IMR-90 (cell line): ENCODE measurements at regions not wholly inside any gene's neighbourhood (a gene's known extent, or its start where the extent isn't known, plus 50 kb on each side); places are given as distances from the start of the nearest gene placed in this dataset.

Source experiments
- ATAC-seq: fragments of 200-7000 bp; cut with Tn5 transposase; 2 replicates; pipeline ENCODE4 v1.9.1; 2020; ENCODE audit warnings: low read depth, mild to moderate bottlenecking, moderate library complexity
- BruUV-seq: library from RNA; stranded (reverse); fragments of 400-500 nt; replicated peaks from 2 replicates; lab custom pipeline; 2021; lab: Mats Ljungman, UMichigan
- CTCF ChIA-PET: fragments of 300-600 bp; formaldehyde crosslinking; extraction: SDS; loops from one replicate; lab custom pipeline; 2021; ENCODE audit warnings: antibody characterized with exemption; lab: Yijun Ruan, JAX
- POLR2A ChIA-PET: fragments of 300-600 bp; sonication (Branson Sonifier 250); formaldehyde crosslinking; loops from one replicate; lab custom pipeline; 2022; ENCODE audit warnings: antibody characterized with exemption; ENCODE audit not compliant: unreplicated experiment; lab: Charles Lee
- DNase-seq: peaks from one replicate; pipeline ENCODE4 v3.0.0; 2013
- H2AFZ ChIP-seq: replicated peaks from 2 replicates; pipeline ENCODE3; 2013; ENCODE audit warnings: low read length, mild to moderate bottlenecking; ENCODE audit not compliant: poor library complexity
- H2AK5ac ChIP-seq: 2 replicates; pipeline ENCODE4 v1.6.1; 2013; ENCODE audit warnings: low read depth, low read length, inconsistent platforms
- H2AK9ac ChIP-seq: replicated peaks from 2 replicates; pipeline ENCODE3; 2013; ENCODE audit warnings: mild to moderate bottlenecking, low read depth, low read length, moderate library complexity; ENCODE audit not compliant: poor library complexity
- H2BK120ac ChIP-seq: 2 replicates; pipeline ENCODE4 v1.6.1; 2013; ENCODE audit warnings: low read depth, low read length, inconsistent platforms
- H2BK15ac ChIP-seq: 3 replicates; pipeline ENCODE4 v1.6.1; 2013; ENCODE audit warnings: low read depth, low read length, inconsistent platforms
- H2BK20ac ChIP-seq: 2 replicates; pipeline ENCODE4 v1.6.1; 2013; ENCODE audit warnings: low read depth, mild to moderate bottlenecking, inconsistent platforms, low read length, moderate library complexity
- H2BK5ac ChIP-seq: 2 replicates; pipeline ENCODE4 v1.6.1; 2013; ENCODE audit warnings: mild to moderate bottlenecking, low read depth, low read length, inconsistent platforms; ENCODE audit not compliant: poor library complexity, severe bottlenecking
- H3K14ac ChIP-seq: replicated peaks from 2 replicates; pipeline ENCODE4 v1.6.1; 2013; ENCODE audit warnings: low read depth, low read length, inconsistent platforms
- H3K18ac ChIP-seq: 2 replicates; pipeline ENCODE4 v1.6.1; 2013; ENCODE audit warnings: low read depth, low read length, control low read depth
- H3K23ac ChIP-seq: 2 replicates; pipeline ENCODE4 v1.6.1; 2013; ENCODE audit warnings: low read depth, low read length, inconsistent platforms
- H3K27ac ChIP-seq: 2 replicates; pipeline ENCODE4 v1.5.1; 2013; ENCODE audit warnings: mild to moderate bottlenecking, control low read depth, low read length; ENCODE audit not compliant: insufficient read depth
- H3K27me3 ChIP-seq: 2 replicates; pipeline ENCODE4 v1.6.1; 2013; ENCODE audit warnings: low read length; ENCODE audit not compliant: control insufficient read depth, insufficient read depth
- H3K36me3 ChIP-seq: 2 replicates; pipeline ENCODE4 v1.6.1; 2013; ENCODE audit warnings: low read length, mixed read lengths; ENCODE audit not compliant: control insufficient read depth, insufficient read depth
- H3K4ac ChIP-seq: 2 replicates; pipeline ENCODE4 v1.6.1; 2013; ENCODE audit warnings: low read depth, low read length, inconsistent platforms
- H3K4me1 ChIP-seq: 2 replicates; pipeline ENCODE4 v1.6.1; 2013; ENCODE audit warnings: low read length, mixed read lengths; ENCODE audit not compliant: control insufficient read depth, insufficient read depth
- H3K4me2 ChIP-seq: 2 replicates; pipeline ENCODE4 v1.6.1; 2013; ENCODE audit warnings: low read depth, mild to moderate bottlenecking, control low read depth, low read length, moderate library complexity
- H3K4me3 ChIP-seq: 2 replicates; pipeline ENCODE4 v1.5.1; 2013; ENCODE audit warnings: low read depth, mild to moderate bottlenecking, control low read depth, low read length, moderate library complexity; ENCODE audit not compliant: insufficient read depth
- H3K56ac ChIP-seq: 2 replicates; pipeline ENCODE4 v1.6.1; 2013; ENCODE audit warnings: low read length, inconsistent platforms; ENCODE audit not compliant: insufficient read depth; ENCODE audit errors: extremely low read depth
- H3K79me1 ChIP-seq, 2 experiments: 2 replicates each; pipeline ENCODE4 v1.6.1; 2013; ENCODE audit warnings: low read length in 2 of 2, inconsistent platforms in 1 of 2, low read depth in 1 of 2
- H3K9ac ChIP-seq: 2 replicates; pipeline ENCODE4 v1.6.1; 2013; ENCODE audit warnings: low read depth, low read length, control low read depth
- H3K9me1 ChIP-seq: 2 replicates; pipeline ENCODE4 v1.6.1; 2013; ENCODE audit warnings: low read length, inconsistent platforms; ENCODE audit not compliant: insufficient read depth
- H3K9me3 ChIP-seq: 2 replicates; pipeline ENCODE4 v1.6.1; 2013; ENCODE audit warnings: low read length; ENCODE audit not compliant: control insufficient read depth, insufficient read depth
- H4K20me1 ChIP-seq: 2 replicates; pipeline ENCODE4 v1.6.1; 2013; ENCODE audit warnings: low read length, inconsistent platforms; ENCODE audit not compliant: insufficient read depth
- H4K5ac ChIP-seq: 2 replicates; pipeline ENCODE4 v1.6.1; 2013; ENCODE audit warnings: mild to moderate bottlenecking, low read depth, low read length, control low read depth
- H4K8ac ChIP-seq, 2 experiments: 2 replicates each; pipeline ENCODE4 v1.6.1; 2013; ENCODE audit warnings: low read depth in 2 of 2, low read length in 2 of 2, control low read depth in 1 of 2, inconsistent platforms in 1 of 2
- H4K91ac ChIP-seq: 2 replicates; pipeline ENCODE4 v1.6.1; 2013; ENCODE audit warnings: low read depth, low read length, inconsistent platforms; ENCODE audit not compliant: insufficient read depth
- BHLHE40 ChIP-seq: fragments of 150-350 bp; IDR thresholded peaks from 2 replicates; pipeline ENCODE4 v1.6.1; 2016; ENCODE audit warnings: mild to moderate bottlenecking, low read depth, low read length
- MAFK ChIP-seq: IDR thresholded peaks from 2 replicates; pipeline ENCODE4 v1.6.1; 2012; ENCODE audit warnings: low read depth, low read length, improper control_type of control experiment
- SMC3 ChIP-seq: fragments of 150-350 bp; IDR thresholded peaks from 2 replicates; pipeline ENCODE4 v1.6.1; 2016; ENCODE audit warnings: low read depth, mild to moderate bottlenecking, antibody characterized with exemption, low read length, moderate library complexity
- WGBS, 2 experiments: methylation state at CpG; one replicate each; pipeline versions ENCODE4 v1.1.5 to v1.1.7; 2013; ENCODE audit warnings: missing lambda C conversion rate in 2 of 2; ENCODE audit not compliant: insufficient read length in 1 of 2; ENCODE audit errors: extremely low coverage in 2 of 2; 5-methylcytosine and 5-hydroxymethylcytosine counted together
- dilution Hi-C: fragments of 300-500 bp; cut with HindIII; formaldehyde crosslinking; loops from one replicate; pipeline ENCODE4 v1.14.3; 2018; ENCODE audit warnings: low sequenced_read_pairs; ENCODE audit not compliant: unreplicated experiment
- in situ Hi-C: fragments of 300-500 bp; cut with MboI; formaldehyde crosslinking; loops from 3 replicates; pipeline ENCODE4 v1.14.3; 2019; ENCODE audit warnings: low sequenced_read_pairs, inconsistent platforms, mixed read lengths
- intact Hi-C: fragments of 100-400 bp; cut with micrococcal nuclease; formaldehyde crosslinking; loops from 2 replicates; pipeline ENCODE4 v1.10.0; 2022
- TF ChIP-seq, protein P1 (sequence below): conservative IDR thresholded peaks from 2 replicates; pipeline ENCODE4 v1.5.1; 2012; ENCODE audit warnings: mild to moderate bottlenecking, low read depth, low read length, improper control_type of control experiment

DNA sequence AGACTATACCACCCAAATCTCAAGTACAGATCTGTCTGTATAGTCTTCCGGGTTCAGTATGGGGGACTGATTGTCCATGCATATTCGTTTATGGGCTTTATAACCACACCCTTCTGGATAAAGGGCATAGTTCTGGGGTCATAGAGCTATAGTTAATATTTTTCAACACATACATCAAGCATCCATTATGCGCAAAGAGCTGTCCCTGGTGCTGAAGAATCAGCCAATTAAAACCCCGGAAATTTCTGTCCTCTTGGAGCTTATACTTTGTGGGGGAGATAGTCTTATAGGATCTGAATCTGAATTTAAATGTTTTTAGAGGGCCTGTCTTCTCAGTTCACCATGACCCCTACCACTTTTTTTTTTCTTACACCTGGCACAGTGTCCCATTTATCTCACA, 256.7 kb downstream of the SUDS3 start:
- H3K9me1 ChIP-seq, result no peaks in the 10 kb centered on the region
- CTCF ChIA-PET, result no interaction called here
- H4K20me1 ChIP-seq, result no peaks in the 10 kb centered on the region
- H2BK120ac ChIP-seq, result no peak overlapping the region
- H3K36me3 ChIP-seq, result no peaks in the 10 kb centered on the region
- H3K4me2 ChIP-seq, result no peak overlapping the region
- no peak for ATAC-seq
- no peak overlapping the region for H4K8ac ChIP-seq
- H4K91ac ChIP-seq, result no peak overlapping the region
- H2BK20ac ChIP-seq, result no peak overlapping the region
- no peak overlapping the region for H2BK5ac ChIP-seq
- DNase-seq, result no peak
- WGBS, 2 experiments, result no CpG with 5 or more reads among the region's 4 CpGs
- no peaks in the 10 kb centered on the region for H3K27me3 ChIP-seq
- dilution Hi-C loops (no loop called here), intact Hi-C loops (no loop called here), in situ Hi-C loops (no loop called here)
- no peak overlapping the region for H2AK5ac ChIP-seq
- POLR2A ChIA-PET, result no interaction called here
- H3K4me3 ChIP-seq, result no peak overlapping the region
- H3K23ac ChIP-seq, result no peak overlapping the region
- no peak overlapping the region for H3K14ac ChIP-seq
- H3K4ac ChIP-seq, result no peak overlapping the region
- H3K4me1 ChIP-seq, result no peaks in the 10 kb centered on the region
- H2BK15ac ChIP-seq, result no peak overlapping the region
- no peak overlapping the region for H4K5ac ChIP-seq
- H2AFZ ChIP-seq, result no peak overlapping the region
- no peak overlapping the region for H3K27ac ChIP-seq
- H3K56ac ChIP-seq, result no peak overlapping the region
- no peak overlapping the region for H3K18ac ChIP-seq
- peaks cover 12% of the 10 kb centered on the region for H3K9me3 ChIP-seq
- no TSS peak for BruUV-seq
- no peaks in the 10 kb centered on the region for H3K79me1 ChIP-seq
- no peak overlapping the region for H3K9ac ChIP-seq
- TF ChIP-seq, protein P1, sequence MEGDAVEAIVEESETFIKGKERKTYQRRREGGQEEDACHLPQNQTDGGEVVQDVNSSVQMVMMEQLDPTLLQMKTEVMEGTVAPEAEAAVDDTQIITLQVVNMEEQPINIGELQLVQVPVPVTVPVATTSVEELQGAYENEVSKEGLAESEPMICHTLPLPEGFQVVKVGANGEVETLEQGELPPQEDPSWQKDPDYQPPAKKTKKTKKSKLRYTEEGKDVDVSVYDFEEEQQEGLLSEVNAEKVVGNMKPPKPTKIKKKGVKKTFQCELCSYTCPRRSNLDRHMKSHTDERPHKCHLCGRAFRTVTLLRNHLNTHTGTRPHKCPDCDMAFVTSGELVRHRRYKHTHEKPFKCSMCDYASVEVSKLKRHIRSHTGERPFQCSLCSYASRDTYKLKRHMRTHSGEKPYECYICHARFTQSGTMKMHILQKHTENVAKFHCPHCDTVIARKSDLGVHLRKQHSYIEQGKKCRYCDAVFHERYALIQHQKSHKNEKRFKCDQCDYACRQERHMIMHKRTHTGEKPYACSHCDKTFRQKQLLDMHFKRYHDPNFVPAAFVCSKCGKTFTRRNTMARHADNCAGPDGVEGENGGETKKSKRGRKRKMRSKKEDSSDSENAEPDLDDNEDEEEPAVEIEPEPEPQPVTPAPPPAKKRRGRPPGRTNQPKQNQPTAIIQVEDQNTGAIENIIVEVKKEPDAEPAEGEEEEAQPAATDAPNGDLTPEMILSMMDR, result no peak
- TF ChIP-seq SMC3 (no peak), MAFK (no peak), BHLHE40 (no peak)
- H2AK9ac ChIP-seq, result no peak overlapping the region
